ENCODE measurements at regions not wholly inside any gene's neighbourhood (a gene's known extent, or its start where the extent isn't known, plus 50 kb on each side); places are given as distances from the start of the nearest gene placed in this dataset.

GRCh38 chr12:74689071-74689655, 151.5 kb downstream of the ATXN7L3B start:
- Mint-ChIP-seq H3K4me3 (ENCODE audit: unreplicated experiment) (no peak overlapping the region), H3K4me1 (ENCODE audit: unreplicated experiment) (no peaks in the 10 kb centered on the region), H3K36me3 (ENCODE audit: low read depth, unreplicated experiment) (no peaks in the 10 kb centered on the region), H3K27ac (ENCODE audit: unreplicated experiment) (no peak overlapping the region), H3K27me3 (ENCODE audit: unreplicated experiment) (no peaks in the 10 kb centered on the region), H3K9me3 (ENCODE audit: unreplicated experiment) (no peaks in the 10 kb centered on the region)
- TF ChIP-seq, protein P1, sequence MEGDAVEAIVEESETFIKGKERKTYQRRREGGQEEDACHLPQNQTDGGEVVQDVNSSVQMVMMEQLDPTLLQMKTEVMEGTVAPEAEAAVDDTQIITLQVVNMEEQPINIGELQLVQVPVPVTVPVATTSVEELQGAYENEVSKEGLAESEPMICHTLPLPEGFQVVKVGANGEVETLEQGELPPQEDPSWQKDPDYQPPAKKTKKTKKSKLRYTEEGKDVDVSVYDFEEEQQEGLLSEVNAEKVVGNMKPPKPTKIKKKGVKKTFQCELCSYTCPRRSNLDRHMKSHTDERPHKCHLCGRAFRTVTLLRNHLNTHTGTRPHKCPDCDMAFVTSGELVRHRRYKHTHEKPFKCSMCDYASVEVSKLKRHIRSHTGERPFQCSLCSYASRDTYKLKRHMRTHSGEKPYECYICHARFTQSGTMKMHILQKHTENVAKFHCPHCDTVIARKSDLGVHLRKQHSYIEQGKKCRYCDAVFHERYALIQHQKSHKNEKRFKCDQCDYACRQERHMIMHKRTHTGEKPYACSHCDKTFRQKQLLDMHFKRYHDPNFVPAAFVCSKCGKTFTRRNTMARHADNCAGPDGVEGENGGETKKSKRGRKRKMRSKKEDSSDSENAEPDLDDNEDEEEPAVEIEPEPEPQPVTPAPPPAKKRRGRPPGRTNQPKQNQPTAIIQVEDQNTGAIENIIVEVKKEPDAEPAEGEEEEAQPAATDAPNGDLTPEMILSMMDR (IDR thresholded peaks at IDR 0.05; ENCODE audit: unreplicated experiment), result peak; percentile 65
- DNase-seq (ENCODE audit: low spot score), result no peak

DNA sequence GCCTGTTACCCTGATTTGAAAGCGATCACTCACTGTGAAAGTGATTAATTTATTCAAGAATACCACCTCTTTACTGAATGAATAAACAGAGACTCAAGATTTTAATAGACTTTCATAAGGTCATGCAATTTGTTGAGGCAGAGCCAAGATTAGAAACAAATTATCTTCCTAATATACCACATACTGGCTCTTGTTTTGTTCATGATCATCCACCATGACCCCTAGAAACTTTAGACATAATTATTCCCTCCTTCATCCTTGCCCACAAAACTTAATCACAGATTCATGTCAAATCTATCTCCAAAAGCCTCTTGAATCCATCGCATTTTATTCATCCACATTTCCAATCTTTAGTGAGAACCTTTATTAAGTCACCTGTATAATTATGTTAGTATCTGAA, 152.3 kb downstream of the ATXN7L3B start:
- H3K36me3 Mint-ChIP-seq (ENCODE audit: low read depth, unreplicated experiment), result no peaks in the 10 kb centered on the region
- no peak overlapping the region for H3K27ac Mint-ChIP-seq (ENCODE audit: unreplicated experiment)
- TF ChIP-seq, protein P1 (IDR thresholded peaks at IDR 0.05; ENCODE audit: unreplicated experiment), result no peak
- no peaks in the 10 kb centered on the region for H3K4me1 Mint-ChIP-seq (ENCODE audit: unreplicated experiment)
- no peak for DNase-seq (ENCODE audit: low spot score)
- H3K4me3 Mint-ChIP-seq (ENCODE audit: unreplicated experiment), result no peak overlapping the region
- no peaks in the 10 kb centered on the region for H3K27me3 Mint-ChIP-seq (ENCODE audit: unreplicated experiment)
- H3K9me3 Mint-ChIP-seq (ENCODE audit: unreplicated experiment), result no peaks in the 10 kb centered on the region

- Mint-ChIP-seq H3K27me3 (ENCODE audit: unreplicated experiment) (no peaks in the 10 kb centered on the region), H3K4me3 (ENCODE audit: unreplicated experiment) (no peak overlapping the region), H3K36me3 (ENCODE audit: low read depth, unreplicated experiment) (no peaks in the 10 kb centered on the region), H3K4me1 (ENCODE audit: unreplicated experiment) (peaks cover 8% of the 10 kb centered on the region), H3K9me3 (ENCODE audit: unreplicated experiment) (no peaks in the 10 kb centered on the region), H3K27ac (ENCODE audit: unreplicated experiment) (no peak overlapping the region)
- DNase-seq (ENCODE audit: low spot score), result no peak
- TF ChIP-seq, protein P1 (IDR thresholded peaks at IDR 0.05; ENCODE audit: unreplicated experiment), result no peak
Measured at GRCh38 chr12:74719447-74719846, 181.8 kb downstream of the ATXN7L3B start.

- H3K9me3 Mint-ChIP-seq (ENCODE audit: unreplicated experiment), result no peaks in the 10 kb centered on the region
- no peaks in the 10 kb centered on the region for H3K27me3 Mint-ChIP-seq (ENCODE audit: unreplicated experiment)
- no peak for DNase-seq (ENCODE audit: low spot score)
- no peaks in the 10 kb centered on the region for H3K4me1 Mint-ChIP-seq (ENCODE audit: unreplicated experiment)
- TF ChIP-seq, protein P1 (IDR thresholded peaks at IDR 0.05; ENCODE audit: unreplicated experiment), result no peak
- no peak overlapping the region for H3K4me3 Mint-ChIP-seq (ENCODE audit: unreplicated experiment)
- H3K36me3 Mint-ChIP-seq (ENCODE audit: low read depth, unreplicated experiment), result no peaks in the 10 kb centered on the region
- H3K27ac Mint-ChIP-seq (ENCODE audit: unreplicated experiment), result no peak overlapping the region
Measured at GRCh38 chr12:74722709-74723108, 185.1 kb downstream of the ATXN7L3B start.

- Mint-ChIP-seq H3K4me1 (ENCODE audit: unreplicated experiment) (no peaks in the 10 kb centered on the region), H3K36me3 (ENCODE audit: low read depth, unreplicated experiment) (no peaks in the 10 kb centered on the region), H3K4me3 (ENCODE audit: unreplicated experiment) (no peak overlapping the region), H3K27ac (ENCODE audit: unreplicated experiment) (no peak overlapping the region), H3K9me3 (ENCODE audit: unreplicated experiment) (no peaks in the 10 kb centered on the region), H3K27me3 (ENCODE audit: unreplicated experiment) (no peaks in the 10 kb centered on the region)
- TF ChIP-seq, protein P1 (IDR thresholded peaks at IDR 0.05; ENCODE audit: unreplicated experiment), result no peak
- no peak for DNase-seq (ENCODE audit: low spot score)
Measured at GRCh38 chr12:74725154-74725553, 187.5 kb downstream of the ATXN7L3B start.
